Activated CD4-positive, alpha-beta memory T cell treated with anti-CD3 and anti-CD28 coated beads for 36 hours (primary cell): ENCODE measurements at regions not wholly inside any gene's neighbourhood (a gene's known extent, or its start where the extent isn't known, plus 50 kb on each side); places are given as distances from the start of the nearest gene placed in this dataset. TPM values are rescaled to one million over a fixed set of nuclear protein-coding genes. Genes with fewer than 3 reads are reported as not detected.
"Not testable (repeated sequence)": the region's sequence is repeated elsewhere in the genome, so short reads cannot be mapped to it uniquely, and the experiment has no call there.

Source experiments
- CTCF ChIA-PET: fragments of 350-600 bp; sonication (Branson Sonifier 250); formaldehyde crosslinking; loops from one replicate; lab custom pipeline; 2021; ENCODE audit warnings: antibody characterized with exemption, inconsistent platforms; lab: Charles Lee
- POLR2A ChIA-PET: fragments of 350-600 bp; sonication (Branson Sonifier 250); formaldehyde crosslinking; loops from one replicate; lab custom pipeline; 2021; ENCODE audit warnings: antibody characterized with exemption; lab: Charles Lee
- DNase-seq: peaks from one replicate; pipeline ENCODE4 v3.0.0-alpha.2; 2020
- H3K27ac Mint-ChIP-seq: one replicate; pipeline ENCODE4 v1.8.0; 2021; ENCODE audit warnings: mixed read lengths
- H3K27me3 Mint-ChIP-seq: one replicate; pipeline ENCODE4 v1.8.0; 2021; ENCODE audit warnings: mixed read lengths
- H3K36me3 Mint-ChIP-seq: one replicate; pipeline ENCODE4 v1.8.0; 2021; ENCODE audit warnings: mixed read lengths
- H3K4me1 Mint-ChIP-seq: one replicate; pipeline ENCODE4 v1.8.0; 2021; ENCODE audit warnings: low read depth, mixed read lengths
- H3K4me3 Mint-ChIP-seq: one replicate; pipeline ENCODE4 v1.8.0; 2021; ENCODE audit warnings: mild to moderate bottlenecking, mixed read lengths
- H3K9me3 Mint-ChIP-seq: one replicate; pipeline ENCODE4 v1.8.0; 2021; ENCODE audit warnings: mixed read lengths
- intact Hi-C: fragments of 100-400 bp; cut with micrococcal nuclease; formaldehyde crosslinking; loops from one replicate; pipeline ENCODE4 v1.15.1; 2023
- microRNA-seq: library from miRNA; unstranded; fragments of <30 nt; microRNA quantifications from one replicate; pipeline ENCODE4 v1.2.0, GENCODE V29; 2022; ENCODE audit warnings: borderline number of aligned reads, borderline microRNAs expressed, borderline replicate concordance

DNA sequence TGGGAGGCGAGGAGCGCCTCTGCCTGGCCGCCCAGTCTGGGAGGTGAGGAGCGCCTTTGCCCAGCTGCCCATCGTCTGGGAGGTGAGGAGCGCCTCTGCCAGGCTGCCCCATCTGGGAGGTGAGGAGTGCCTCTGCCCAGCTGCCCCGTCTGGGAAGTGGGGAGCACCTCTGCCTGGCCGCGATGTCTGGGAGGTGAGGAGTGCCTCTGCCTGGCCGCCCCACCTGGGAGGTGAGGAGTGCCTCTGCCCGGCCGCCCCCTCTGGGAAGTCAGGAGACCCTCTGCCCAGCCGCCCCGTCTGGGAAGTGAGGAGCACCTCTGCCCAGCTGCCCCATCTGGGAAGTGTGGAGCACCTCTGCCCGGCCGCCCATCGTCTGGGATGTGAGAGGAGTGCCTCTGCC, 229.0 kb upstream of the POTED start:
- H3K9me3 Mint-ChIP-seq, H3K4me3 Mint-ChIP-seq, CTCF ChIA-PET, intact Hi-C loops, H3K4me1 Mint-ChIP-seq, H3K27me3 Mint-ChIP-seq, H3K36me3 Mint-ChIP-seq, POLR2A ChIA-PET, DNase-seq, H3K27ac Mint-ChIP-seq: not testable (repeated sequence)

DNA sequence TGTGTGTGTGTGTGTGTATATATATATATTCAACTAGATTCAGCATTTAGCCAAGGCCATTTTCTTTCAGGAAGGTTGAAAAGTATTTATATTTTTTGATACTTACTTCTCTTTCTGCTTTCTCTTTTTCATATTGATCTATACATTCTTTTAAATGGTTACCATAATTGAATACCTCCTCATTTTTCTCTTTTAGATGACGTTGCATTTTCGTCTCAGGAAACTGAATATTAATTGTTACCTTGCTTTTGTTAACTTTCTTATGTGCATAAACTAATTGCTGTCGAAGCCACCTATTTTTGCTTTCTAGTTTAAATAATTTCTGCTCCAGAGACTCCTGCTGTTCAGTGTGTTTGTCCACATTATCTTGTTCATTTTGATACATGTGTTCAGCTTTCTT, 225.4 kb upstream of the POTED start:
- H3K4me1 Mint-ChIP-seq, H3K9me3 Mint-ChIP-seq, H3K36me3 Mint-ChIP-seq, CTCF ChIA-PET, H3K4me3 Mint-ChIP-seq, intact Hi-C loops, H3K27me3 Mint-ChIP-seq, DNase-seq, H3K27ac Mint-ChIP-seq, POLR2A ChIA-PET: not testable (repeated sequence)

DNA sequence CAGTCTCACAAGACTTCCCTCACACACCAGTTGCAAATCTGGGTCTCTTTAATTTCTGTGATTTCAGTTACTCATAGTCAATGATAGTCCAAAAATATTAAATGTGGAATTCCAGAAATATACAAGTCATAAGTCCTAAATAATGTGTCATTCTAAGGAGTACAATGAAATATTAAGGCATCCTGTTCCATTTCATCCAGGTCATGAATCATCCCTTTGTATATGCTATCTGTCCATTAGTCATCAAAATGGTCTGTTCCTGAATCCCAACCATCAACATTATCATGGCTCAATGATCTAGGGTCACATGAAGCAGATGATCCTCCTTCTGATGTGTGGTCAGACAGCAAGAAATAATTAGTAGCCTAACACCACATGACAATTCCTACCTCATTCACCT, 200.4 kb upstream of the POTED start:
- H3K27me3 Mint-ChIP-seq, H3K9me3 Mint-ChIP-seq, H3K27ac Mint-ChIP-seq, POLR2A ChIA-PET, H3K4me3 Mint-ChIP-seq, intact Hi-C loops, H3K36me3 Mint-ChIP-seq, H3K4me1 Mint-ChIP-seq, DNase-seq, CTCF ChIA-PET: not testable (repeated sequence)

DNA sequence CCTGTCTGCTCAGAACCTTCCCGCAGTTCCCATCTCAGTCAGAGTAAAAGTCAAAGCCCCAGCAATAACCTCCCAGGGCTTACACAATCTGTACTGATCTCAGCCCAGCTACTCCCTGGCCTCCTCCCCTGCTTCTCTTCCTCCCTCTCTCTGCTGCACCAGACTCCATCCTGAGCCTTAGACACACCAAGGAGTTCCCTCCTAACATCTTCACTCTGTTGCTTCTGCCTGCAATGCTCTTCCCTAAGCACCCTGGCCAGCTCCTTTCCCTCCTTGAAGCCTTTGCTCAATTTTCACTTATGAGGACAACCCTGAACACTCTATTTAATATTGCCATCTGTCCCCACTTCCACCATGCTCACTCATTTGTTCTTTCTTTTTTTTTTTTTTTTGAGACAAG, 173.7 kb upstream of the POTED start:
- H3K4me1 Mint-ChIP-seq, H3K27ac Mint-ChIP-seq, H3K9me3 Mint-ChIP-seq, intact Hi-C loops, CTCF ChIA-PET, H3K4me3 Mint-ChIP-seq, POLR2A ChIA-PET, H3K36me3 Mint-ChIP-seq, H3K27me3 Mint-ChIP-seq, DNase-seq: not testable (repeated sequence)

DNA sequence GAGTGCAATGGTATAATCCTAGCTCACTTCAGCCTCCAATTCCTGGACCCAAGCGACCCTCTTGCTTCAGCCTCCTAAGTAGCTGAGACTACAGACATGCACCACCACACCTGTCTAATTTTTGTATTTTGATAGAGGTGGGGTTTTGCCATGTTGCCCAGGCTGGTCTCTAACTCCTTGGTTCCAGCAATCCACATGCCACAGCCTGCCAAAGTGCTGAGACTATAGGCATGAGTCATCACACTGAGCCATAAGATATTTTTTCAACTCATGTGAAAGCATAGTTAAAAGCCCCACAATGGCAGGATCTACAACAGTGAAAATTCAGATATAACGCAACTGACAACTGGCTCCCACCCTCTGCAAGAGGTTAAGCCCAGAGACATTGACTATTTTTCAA, 161.8 kb upstream of the POTED start:
- H3K4me1 Mint-ChIP-seq, POLR2A ChIA-PET, H3K9me3 Mint-ChIP-seq, intact Hi-C loops, DNase-seq, H3K4me3 Mint-ChIP-seq, H3K36me3 Mint-ChIP-seq, H3K27me3 Mint-ChIP-seq, H3K27ac Mint-ChIP-seq, CTCF ChIA-PET: not testable (repeated sequence)

DNA sequence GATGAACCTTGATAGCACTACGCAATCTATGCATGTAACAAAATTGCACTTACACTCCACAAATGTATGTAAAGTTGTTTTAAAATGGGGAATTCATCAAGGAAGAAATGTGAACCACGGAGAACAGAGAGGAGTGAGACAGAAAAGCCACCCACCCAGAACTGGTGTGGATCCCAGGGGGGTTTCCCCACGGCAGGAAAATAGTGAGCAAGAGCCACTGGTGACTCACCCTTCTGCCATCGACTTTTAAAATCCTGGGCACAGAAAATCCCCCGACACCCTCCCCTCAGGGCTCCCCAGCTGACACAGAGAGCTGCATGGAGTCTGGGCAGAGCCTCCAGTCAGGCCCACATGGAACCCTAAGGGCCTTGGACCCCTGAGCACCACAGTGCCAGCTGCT, 146.0 kb upstream of the POTED start:
- not testable (repeated sequence) for H3K4me1 Mint-ChIP-seq

More for the DNA sequence above, 146.0 kb upstream of the POTED start:
- H3K27me3 Mint-ChIP-seq, CTCF ChIA-PET, POLR2A ChIA-PET, H3K4me3 Mint-ChIP-seq, H3K9me3 Mint-ChIP-seq, H3K36me3 Mint-ChIP-seq, intact Hi-C loops, H3K27ac Mint-ChIP-seq: not testable (repeated sequence)
- DNase-seq = peak; percentile 10

Small RNAs in the stretch of these regions (microRNA-seq; reads per million reads assigned to microRNA genes)
- not detected for gene MIR3156-3
